ENCODE measurements at regions not wholly inside any gene's neighbourhood (a gene's known extent, or its start where the extent isn't known, plus 50 kb on each side); places are given as distances from the start of the nearest gene placed in this dataset.

- TF ChIP-seq EZH2 (IDR thresholded peaks at IDR 0.05; ENCODE audit: low read depth, unreplicated experiment) (no peak), POLR2AphosphoS5 (IDR thresholded peaks at IDR 0.05; ENCODE audit: low read depth) (no peak)
Measured at GRCh38 chr16:5488581-5488980, 391.0 kb upstream of the EEF2KMT start.
